SK-N-SH (cell line): ENCODE measurements at regions not wholly inside any gene's neighbourhood (a gene's known extent, or its start where the extent isn't known, plus 50 kb on each side); places are given as distances from the start of the nearest gene placed in this dataset.

Source experiments
- CTCF ChIA-PET: fragments of 300-600, 350-600 bp; formaldehyde crosslinking; extraction: SDS; loops from one replicate; lab custom pipeline; 2021; lab: Yijun Ruan, JAX
- POLR2A ChIA-PET: fragments of 350-600 bp; sonication (Branson Sonifier 250); formaldehyde crosslinking; extraction: SDS; loops from one replicate; lab custom pipeline; 2020; ENCODE audit warnings: antibody characterized with exemption, inconsistent platforms; lab: Yijun Ruan, JAX
- DNase-seq: peaks from one replicate; pipeline ENCODE4 v3.0.0; 2012
- H2AFZ ChIP-seq: fragments of 200-600 bp; sonication (generic); 2 replicates; pipeline ENCODE4 v1.8.1; 2016; ENCODE audit warnings: antibody characterized with exemption, mild to moderate bottlenecking, low read depth
- H3F3A ChIP-seq: fragments of 200-600 bp; sonication (generic); replicated peaks from 2 replicates; pipeline ENCODE3; 2016; ENCODE audit warnings: antibody characterized with exemption, mild to moderate bottlenecking; ENCODE audit not compliant: insufficient read depth
- H3K27ac ChIP-seq, 2 experiments: fragments of 200-500 bp in 1 of 2; fragments of 200-600 bp in 1 of 2; sonication (Bioruptor generic) in 1 of 2; sonication (generic), shearing (Covaris generic) in 1 of 2; 2 replicates each; pipeline versions ENCODE4 v1.5.1 to v1.6.1; 2014 to 2016; ENCODE audit warnings: low read depth in 2 of 2, inconsistent platforms in 1 of 2, low read length in 1 of 2, mild to moderate bottlenecking in 1 of 2, mixed read lengths in 1 of 2
- H3K27me3 ChIP-seq: fragments of 200-600 bp; sonication (generic), shearing (Covaris generic); 2 replicates; pipeline ENCODE4 v1.6.1; 2016; ENCODE audit warnings: mixed run types; ENCODE audit not compliant: insufficient read depth
- H3K36me3 ChIP-seq, 2 experiments: fragments of 200-500 bp in 1 of 2; fragments of 200-600 bp in 1 of 2; sonication (Bioruptor generic) in 1 of 2; sonication (generic) in 1 of 2; replicated peaks in 1 of 2; 2 replicates each; pipeline versions ENCODE3 to v1.5.1; 2014 to 2016; ENCODE audit warnings: low read length in 1 of 2, mild to moderate bottlenecking in 1 of 2; ENCODE audit not compliant: insufficient read depth in 2 of 2, control insufficient read depth in 1 of 2
- H3K4me1 ChIP-seq, 2 experiments: fragments of 200-500 bp in 1 of 2; fragments of 200-600 bp in 1 of 2; sonication (Bioruptor generic) in 1 of 2; sonication (generic), shearing (Covaris generic) in 1 of 2; 2 replicates each; pipeline versions ENCODE4 v1.5.1 to v1.6.1; 2014 to 2016; ENCODE audit warnings: low read depth in 1 of 2, low read length in 1 of 2, mixed run types in 1 of 2; ENCODE audit not compliant: insufficient read depth in 2 of 2, control insufficient read depth in 1 of 2
- H3K4me2 ChIP-seq: fragments of 200-600 bp; sonication (generic), shearing (Covaris generic); 2 replicates; pipeline ENCODE4 v1.6.1; 2017; ENCODE audit warnings: mixed run types
- H3K4me3 ChIP-seq, 2 experiments: fragments of 200-500 bp in 1 of 2; fragments of 200-600 bp in 1 of 2; sonication (Bioruptor generic) in 1 of 2; sonication (generic), shearing (Covaris generic) in 1 of 2; 2 replicates each; pipeline versions ENCODE4 v1.5.1 to v1.8.1; 2014 to 2016; ENCODE audit warnings: low read depth in 2 of 2, inconsistent platforms in 1 of 2, low read length in 1 of 2, mild to moderate bottlenecking in 1 of 2, mixed read lengths in 1 of 2, moderate library complexity in 1 of 2
- H3K79me2 ChIP-seq: fragments of 200-600 bp; sonication (generic); 2 replicates; pipeline ENCODE4 v1.8.1; 2017; ENCODE audit warnings: mild to moderate bottlenecking; ENCODE audit not compliant: insufficient read depth
- H3K9ac ChIP-seq: fragments of 200-600 bp; sonication (generic); 2 replicates; pipeline ENCODE4 v1.6.1; 2017; ENCODE audit warnings: mixed run types
- H3K9me2 ChIP-seq: fragments of 200-600 bp; sonication (generic); 2 replicates; pipeline ENCODE4 v1.6.1; 2017; ENCODE audit warnings: mixed run types
- H3K9me3 ChIP-seq: fragments of 200-600 bp; sonication (generic); 2 replicates; pipeline ENCODE4 v1.6.1; 2017; ENCODE audit warnings: mixed run types, mild to moderate bottlenecking, moderate library complexity
- H4K20me1 ChIP-seq: fragments of 200-600 bp; sonication (generic); 2 replicates; pipeline ENCODE4 v1.6.1; 2017; ENCODE audit warnings: mild to moderate bottlenecking, mixed run types; ENCODE audit not compliant: insufficient read depth
- EZH2phosphoT487 ChIP-seq: fragments of 200-600 bp; sonication (generic); IDR thresholded peaks from 2 replicates; pipeline ENCODE4 v1.6.1; 2017; ENCODE audit warnings: low read depth, mixed run types, mild to moderate bottlenecking, antibody characterized with exemption, moderate library complexity, borderline replicate concordance
- FOSL2 ChIP-seq: IDR thresholded peaks from 2 replicates; pipeline ENCODE4 v1.4.0; 2012; ENCODE audit warnings: low read depth, mild to moderate bottlenecking, moderate library complexity, borderline replicate concordance
- NFIC ChIP-seq: IDR thresholded peaks from 2 replicates; pipeline ENCODE4 v1.4.0; 2012; ENCODE audit warnings: borderline replicate concordance
- PBX3 ChIP-seq: IDR thresholded peaks from 2 replicates; pipeline ENCODE4; 2012
- POLR2AphosphoS5 ChIP-seq: IDR thresholded peaks from 2 replicates; pipeline ENCODE4 v1.6.1; 2012; ENCODE audit warnings: low read depth, low read length
- RCOR1 ChIP-seq: fragments of 150-350 bp; IDR thresholded peaks from 2 replicates; pipeline ENCODE4 v1.6.1; 2017; ENCODE audit warnings: antibody characterized with exemption, low read length
- RXRA ChIP-seq: IDR thresholded peaks from 2 replicates; pipeline ENCODE4 v1.4.0; 2012; ENCODE audit warnings: low read depth, mild to moderate bottlenecking, borderline replicate concordance
- USF1 ChIP-seq: IDR thresholded peaks from 2 replicates; pipeline ENCODE4 v1.4.0; 2012; ENCODE audit warnings: low read depth, borderline replicate concordance
- WGBS: methylation state at CpG from one replicate; pipeline ENCODE4 v1.1.6; 2017; ENCODE audit warnings: low lambda C conversion rate; 5-methylcytosine and 5-hydroxymethylcytosine counted together

GRCh38 chr17:77444984-77445759, 304.4 kb downstream of the SEC14L1 start:
- no peak overlapping the region for H3K4me2 ChIP-seq
- peaks cover 20 to 48% of the 10 kb centered on the region in 2 experiments for H3K4me1 ChIP-seq
- WGBS: 91% methylated on average over 13 of the region's 15 CpGs
- H3K9me2 ChIP-seq: no peaks in the 10 kb centered on the region
- H2AFZ ChIP-seq: no peak overlapping the region
- POLR2A ChIA-PET: interaction anchor here (1.3 to 1.7 kb wide), 2 partner anchors 8 to 12 kb away, joined by 5 read pairs; no protein-coding TSS in a partner anchor
- H3F3A ChIP-seq: peaks cover 19% of the 10 kb centered on the region
- CTCF ChIA-PET: interaction anchor here (1.3 to 29.4 kb wide), 5 partner anchors 9 to 53 kb away, joined by 5 to 566 read pairs (median 11); no protein-coding TSS in a partner anchor
- TF ChIP-seq PBX3: peak; percentile 25; the same call in 1 of the 2 replicates
- no peak for TF ChIP-seq POLR2AphosphoS5
- peaks cover 90% of the 10 kb centered on the region for H3K79me2 ChIP-seq
- H3K9ac ChIP-seq: no peak overlapping the region
- no peak overlapping the region for H3K4me3 ChIP-seq
- peaks cover 0 to 5% of the 10 kb centered on the region in 2 experiments for H3K36me3 ChIP-seq
- H3K27me3 ChIP-seq: no peaks in the 10 kb centered on the region
- H4K20me1 ChIP-seq: peaks cover 82% of the 10 kb centered on the region
- peak overlapping the region in 1 of 2 experiments; percentile 5; a peak in 1 of 4 replicates for H3K27ac ChIP-seq
- no peaks in the 10 kb centered on the region for H3K9me3 ChIP-seq
- no peak for DNase-seq

DNA sequence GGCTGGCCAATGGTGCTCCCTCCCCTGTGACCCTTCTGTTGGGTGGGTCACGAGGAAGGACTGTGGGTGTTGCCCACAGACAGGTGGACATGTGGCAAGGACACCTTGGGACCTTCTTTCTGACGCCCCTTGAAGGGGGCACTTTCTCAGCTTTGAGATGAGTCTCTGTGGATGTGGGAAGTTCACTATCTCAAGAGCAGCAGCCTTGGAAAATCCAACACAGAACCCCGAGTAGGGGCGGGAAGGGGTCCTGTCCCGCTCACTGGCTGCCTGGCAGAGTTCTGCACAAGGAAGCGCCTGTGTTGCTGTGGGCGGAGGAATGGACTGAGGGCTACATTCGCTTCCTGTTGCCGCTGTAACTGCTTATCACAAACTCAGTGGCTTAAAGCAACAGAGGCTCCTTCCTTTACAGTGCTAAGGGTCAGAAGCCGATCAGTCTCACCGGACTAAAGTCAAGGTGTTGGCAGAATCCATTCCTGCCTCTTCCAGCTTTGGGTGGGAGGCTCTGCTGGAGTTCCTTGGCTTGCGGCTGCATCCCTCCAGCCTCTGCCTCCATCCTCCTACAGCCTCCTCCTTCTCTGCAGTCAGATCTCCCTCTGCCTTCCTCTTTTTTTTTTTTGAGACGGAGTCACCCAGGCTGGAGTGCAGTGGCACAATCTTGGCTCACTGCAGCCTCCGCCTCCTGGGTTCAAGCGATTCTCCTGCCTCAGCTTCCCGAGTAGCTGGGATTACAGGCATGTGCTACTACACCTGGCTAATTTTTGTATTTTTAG, 305.2 kb downstream of the SEC14L1 start:
- no peak for DNase-seq
- POLR2A ChIA-PET: interaction anchor here (1.3 to 1.7 kb wide), 2 partner anchors 9 to 13 kb away, joined by 5 read pairs; no protein-coding TSS in a partner anchor
- peaks cover 78% of the 10 kb centered on the region for H4K20me1 ChIP-seq
- TF ChIP-seq USF1 (no peak), NFIC (no peak), FOSL2 (no peak), EZH2phosphoT487 (no peak), RXRA (no peak), RCOR1 (no peak)
- peaks cover 27% of the 10 kb centered on the region for H3F3A ChIP-seq
- no peak overlapping the region for H2AFZ ChIP-seq
- no peak overlapping the region for H3K9ac ChIP-seq
- H3K27ac ChIP-seq: no peak overlapping the region; a peak in 1 of 4 replicates
- no peaks in the 10 kb centered on the region for H3K9me3 ChIP-seq
- WGBS: 97% methylated on average over 16 of the region's 16 CpGs
- CTCF ChIA-PET: interaction anchor here (1.7 to 29.4 kb wide), 4 partner anchors 10 to 52 kb away, joined by 7 to 566 read pairs (median 12); no protein-coding TSS in a partner anchor
- H3K4me2 ChIP-seq: no peak overlapping the region
- H3K4me3 ChIP-seq: no peak overlapping the region
- H3K9me2 ChIP-seq: no peaks in the 10 kb centered on the region
- peaks cover 97% of the 10 kb centered on the region for H3K79me2 ChIP-seq
- H3K4me1 ChIP-seq: peaks cover 24 to 50% of the 10 kb centered on the region in 2 experiments
- H3K36me3 ChIP-seq: peaks cover 0 to 5% of the 10 kb centered on the region in 2 experiments
- no peaks in the 10 kb centered on the region for H3K27me3 ChIP-seq
